AG10803 (cell line): ENCODE measurements at regions not wholly inside any gene's neighbourhood (a gene's known extent, or its start where the extent isn't known, plus 50 kb on each side); places are given as distances from the start of the nearest gene placed in this dataset.
"Not testable (repeated sequence)": the region's sequence is repeated elsewhere in the genome, so short reads cannot be mapped to it uniquely, and the experiment has no call there.

Experiments
- DNase-seq: peaks from one replicate; pipeline ENCODE4 v3.0.0; 2010; ENCODE audit warnings: low read depth
- H3K4me3 ChIP-seq: 2 replicates; pipeline ENCODE4 v1.5.1; 2011; ENCODE audit warnings: mild to moderate bottlenecking, low read length, control low read depth
- CTCF ChIP-seq: conservative IDR thresholded peaks from 2 replicates; pipeline ENCODE4 v1.5.1; 2011; ENCODE audit warnings: mild to moderate bottlenecking, low read length, control low read depth, inconsistent platforms

- no peak overlapping the region for H3K4me3 ChIP-seq
- DNase-seq: no peak
- TF ChIP-seq CTCF: no peak
These were observed 368.2 kb downstream of the IL20RB start for GRCh38 chr3:137325934-137326333.

- TF ChIP-seq CTCF: no peak
- H3K4me3 ChIP-seq: no peak overlapping the region
- no peak for DNase-seq
These were observed 371.8 kb downstream of the IL20RB start for GRCh38 chr3:137329594-137329993.

DNA sequence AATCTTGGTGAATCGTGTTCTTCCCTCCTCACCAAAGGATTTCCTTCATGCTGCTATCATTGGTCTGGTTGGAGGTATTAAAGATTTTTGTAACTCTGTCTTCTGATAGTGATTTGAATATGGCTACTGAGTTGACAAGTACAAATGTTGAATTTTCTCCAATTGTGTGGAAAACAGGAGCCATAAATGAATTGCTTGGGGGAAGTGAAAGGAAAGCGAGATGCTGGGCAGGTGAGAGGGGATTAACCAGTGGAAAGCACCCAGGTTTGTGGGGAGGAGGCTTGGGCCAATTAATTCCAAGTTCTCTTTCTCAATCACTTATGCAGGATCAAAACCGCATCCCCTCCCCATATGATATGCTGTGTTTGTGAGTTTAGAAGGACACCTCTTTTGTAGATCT lies 372.5 kb downstream of the IL20RB start:
- TF ChIP-seq CTCF: no peak
- no peak overlapping the region for H3K4me3 ChIP-seq
- no peak for DNase-seq

GRCh38 chr3:137332297-137332696 lies 374.5 kb downstream of the IL20RB start:
- H3K4me3 ChIP-seq: no peak overlapping the region
- no peak for DNase-seq
- TF ChIP-seq CTCF: no peak

DNA sequence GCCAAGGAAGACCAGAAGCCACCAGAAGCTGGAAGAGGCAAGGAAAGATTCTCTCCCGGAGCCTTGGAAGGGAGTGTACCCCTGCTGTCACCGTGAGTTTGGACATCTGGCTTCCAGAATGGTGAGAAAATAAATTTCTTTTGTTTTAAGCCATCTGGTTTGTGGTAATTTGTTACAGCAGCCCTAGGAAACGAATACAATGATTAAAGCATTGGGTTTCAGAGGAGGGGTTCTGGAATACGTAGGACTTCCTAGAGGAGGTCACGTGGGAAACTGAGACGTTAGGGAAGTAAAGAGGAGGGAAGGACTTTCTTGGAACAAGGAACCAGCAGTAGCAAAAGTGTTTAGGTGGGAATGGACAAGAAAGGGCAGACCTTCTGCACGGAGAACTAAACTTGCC lies 377.7 kb downstream of the IL20RB start:
- no peak for TF ChIP-seq CTCF
- no peak for DNase-seq

GRCh38 chr3:137338400-137338799 lies 380.6 kb downstream of the IL20RB start:
- not testable (repeated sequence) for DNase-seq, H3K4me3 ChIP-seq

More for the DNA sequence above, 377.7 kb downstream of the IL20RB start:
- H3K4me3 ChIP-seq: no peak overlapping the region

DNA sequence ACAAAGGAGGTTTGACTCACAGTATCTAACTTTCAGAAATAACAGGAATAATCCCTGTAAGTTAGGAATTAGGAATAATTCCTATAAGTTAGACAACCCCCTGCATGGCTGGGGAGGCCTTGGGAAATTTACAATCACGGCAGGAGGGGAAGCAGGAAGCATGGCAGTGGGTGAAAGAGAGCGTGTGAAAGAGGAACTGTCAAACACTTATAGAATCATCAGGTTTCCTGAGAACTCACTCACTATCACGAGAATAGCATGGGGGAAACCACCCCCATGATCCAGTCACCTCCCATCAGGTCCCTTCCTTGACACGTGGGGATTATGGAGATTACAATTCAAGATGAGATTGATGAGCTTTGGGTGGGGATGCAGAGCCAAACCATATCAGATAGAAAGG lies 385.5 kb downstream of the IL20RB start:
- TF ChIP-seq CTCF: no peak
- H3K4me3 ChIP-seq: no peak overlapping the region
- DNase-seq: no peak

DNA sequence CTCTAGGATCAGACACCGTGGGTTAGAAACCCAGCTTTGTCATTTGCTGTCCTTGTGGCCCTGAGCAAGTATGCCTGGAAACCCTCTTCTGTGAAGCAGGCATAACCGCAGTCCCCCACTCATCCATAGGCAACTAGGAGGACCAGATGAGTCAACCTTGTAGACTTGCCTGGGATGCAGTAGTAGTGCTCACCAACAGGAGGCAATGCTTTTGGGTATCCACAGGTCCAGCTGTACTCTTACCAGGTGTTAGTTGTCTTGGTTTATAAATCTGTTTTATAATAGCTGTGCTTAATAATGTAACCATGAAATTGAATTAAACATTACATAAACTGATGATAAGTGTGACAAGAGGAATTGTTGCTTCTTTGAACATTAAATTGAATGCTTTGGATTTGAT lies 389.3 kb downstream of the IL20RB start:
- no peak for TF ChIP-seq CTCF
- no peak overlapping the region for H3K4me3 ChIP-seq
- no peak for DNase-seq
